HepG2 (cell line): ENCODE measurements at regions not wholly inside any gene's neighbourhood (a gene's known extent, or its start where the extent isn't known, plus 50 kb on each side); places are given as distances from the start of the nearest gene placed in this dataset.

Source experiments
- ATAC-seq: fragments of 200-7000 bp; cut with Tn5 transposase; 3 replicates; pipeline ENCODE4 v1.9.1; 2020; ENCODE audit warnings: mild to moderate bottlenecking, moderate library complexity
- BruUV-seq: library from RNA; stranded (reverse); fragments of 400-500 nt; replicated peaks from 2 replicates; lab custom pipeline; 2021; lab: Mats Ljungman, UMichigan
- CTCF ChIA-PET: fragments of 300-600 bp; formaldehyde crosslinking; extraction: SDS; loops from one replicate; lab custom pipeline; 2021; ENCODE audit warnings: low total read pairs, inconsistent platforms, low intra/inter-chr PET ratio; lab: Yijun Ruan, JAX
- POLR2A ChIA-PET: fragments of 350-600 bp; sonication (Branson Sonifier 250); formaldehyde crosslinking; loops from one replicate; lab custom pipeline; 2020; ENCODE audit warnings: antibody characterized with exemption, inconsistent platforms; lab: Yijun Ruan, JAX
- DNase-seq: peaks from one replicate; pipeline ENCODE4 v3.0.0-alpha.2; 2015; ENCODE audit warnings: low spot score
- FAIRE-seq: peaks from 3 replicates; lab custom pipeline; 2011; peaks lifted over from hg19 to GRCh38; lab: Jason Lieb, UNC
- H2AFZ ChIP-seq: one replicate; pipeline ENCODE4 v1.6.1; 2011; ENCODE audit warnings: low read length, inconsistent platforms
- H3K27ac ChIP-seq: fragments of 300-600 bp; 3 replicates; pipeline ENCODE4 v1.8.0; 2011; ENCODE audit warnings: mixed run types, mild to moderate bottlenecking, mixed read lengths, low read length, inconsistent platforms; ENCODE audit not compliant: insufficient read depth; ENCODE audit errors: extremely low read length
- H3K27me3 ChIP-seq, 2 experiments: fragments of 200-600 bp in 1 of 2; 2 replicates in 1 of 2; 3 replicates in 1 of 2; pipeline versions ENCODE4 v1.6.0 to v1.8.0; 2011; ENCODE audit warnings: low read length in 2 of 2, mild to moderate bottlenecking in 2 of 2, moderate library complexity in 2 of 2, inconsistent platforms in 1 of 2; ENCODE audit not compliant: insufficient read depth in 2 of 2, control insufficient read depth in 1 of 2
- H3K36me3 ChIP-seq, 2 experiments: fragments of 200-600 bp in 1 of 2; replicated peaks in 1 of 2; 2 replicates in 1 of 2; 3 replicates in 1 of 2; pipeline versions ENCODE4 v1.5.1 to v1.8.0; 2011; ENCODE audit warnings: low read length in 2 of 2, inconsistent platforms in 1 of 2; ENCODE audit not compliant: insufficient read depth in 2 of 2, control insufficient read depth in 1 of 2
- H3K4me1 ChIP-seq: 2 replicates; pipeline ENCODE4 v1.5.1; 2012; ENCODE audit warnings: low read length, inconsistent platforms; ENCODE audit not compliant: insufficient read depth
- H3K4me2 ChIP-seq: 2 replicates; pipeline ENCODE4 v1.6.0; 2011; ENCODE audit warnings: low read depth, low read length, inconsistent platforms
- H3K4me3 ChIP-seq, 3 experiments: fragments of 200-600 bp in 1 of 3; sonication (generic), shearing (Covaris generic) in 1 of 3; replicated peaks in 1 of 3; 2 replicates each; pipeline ENCODE4 v1.5.1; 2011 to 2016; ENCODE audit warnings: low read length in 3 of 3, inconsistent platforms in 2 of 3, low read depth in 2 of 3, mild to moderate bottlenecking in 2 of 3, control low read depth in 1 of 3, mixed read lengths in 1 of 3; ENCODE audit not compliant: insufficient read depth in 1 of 3
- H3K79me2 ChIP-seq: one replicate; pipeline ENCODE4 v1.6.1; 2011; ENCODE audit warnings: low read length, inconsistent platforms; ENCODE audit not compliant: insufficient read depth
- H3K9ac ChIP-seq: 2 replicates; pipeline ENCODE4 v1.6.0; 2011; ENCODE audit warnings: mild to moderate bottlenecking, low read depth, low read length, inconsistent platforms; ENCODE audit not compliant: insufficient read depth
- H3K9me3 ChIP-seq: 2 replicates; pipeline ENCODE4 v1.5.1; 2012; ENCODE audit warnings: mild to moderate bottlenecking, low read length
- H4K20me1 ChIP-seq: 2 replicates; pipeline ENCODE4 v1.6.0; 2011; ENCODE audit warnings: inconsistent platforms, mild to moderate bottlenecking, low read length, moderate library complexity; ENCODE audit not compliant: insufficient read depth
- CTCF ChIP-seq: sonication (generic); formaldehyde crosslinking; IDR thresholded peaks from 2 replicates; pipeline ENCODE4 v1.5.0; 2020; ENCODE audit warnings: mild to moderate bottlenecking, missing genetic modification reagents, moderate library complexity
- KMT2B ChIP-seq: IDR thresholded peaks from 2 replicates; pipeline ENCODE4 v1.6.1; 2016; ENCODE audit warnings: missing genetic modification reagents, missing compliant biosample characterization
- LRRFIP1 ChIP-seq: sonication (generic); formaldehyde crosslinking; conservative IDR thresholded peaks from 2 replicates; pipeline ENCODE4 v1.4.0; 2020; ENCODE audit warnings: missing genetic modification reagents
- MEIS2 ChIP-seq: sonication (generic); formaldehyde crosslinking; IDR thresholded peaks from 2 replicates; pipeline ENCODE4 v1.9.0; 2021; ENCODE audit warnings: mild to moderate bottlenecking, missing genetic modification reagents
- NFAT5 ChIP-seq: sonication (generic); formaldehyde crosslinking; IDR thresholded peaks from 2 replicates; pipeline ENCODE4 v1.4.0; 2020; ENCODE audit warnings: missing genetic modification reagents
- ZBTB42 ChIP-seq: sonication (generic); formaldehyde crosslinking; IDR thresholded peaks from 2 replicates; pipeline ENCODE4 v1.5.0; 2020; ENCODE audit warnings: mild to moderate bottlenecking, missing genetic modification reagents
- ZFP62 ChIP-seq: sonication (generic); formaldehyde crosslinking; IDR thresholded peaks from 2 replicates; pipeline ENCODE4 v1.4.0; 2020; ENCODE audit warnings: missing genetic modification reagents
- WGBS: methylation state at CpG from one replicate; pipeline ENCODE4 v1.1.6; 2017; ENCODE audit warnings: low lambda C conversion rate; 5-methylcytosine and 5-hydroxymethylcytosine counted together
- in situ Hi-C: cut with HindIII; loops from 2 replicates; pipeline ENCODE4 v1.10.0; 2017; ENCODE audit warnings: low pct_unique_long_range_greater_than_20kb; ENCODE audit not compliant: extremely low pct_ligation_motif_present
- intact Hi-C: fragments of 100-400 bp; cut with micrococcal nuclease; formaldehyde crosslinking; loops from one replicate; pipeline ENCODE4 v1.10.0; 2022; ENCODE audit not compliant: unreplicated experiment

GRCh38 chr3:17840126-17840525 is 97.7 kb upstream of the TBC1D5 start:
- POLR2A ChIA-PET, result no interaction called here

More at GRCh38 chr3:17840126-17840525, 97.7 kb upstream of the TBC1D5 start:
- 52% methylated on average over 4 of the region's 4 CpGs for WGBS
- ATAC-seq, result no peak
- Histone ChIP-seq H3K4me3 (no peak overlapping the region), H2AFZ (no peak overlapping the region), H3K36me3 (no peaks in the 10 kb centered on the region), H3K79me2 (no peaks in the 10 kb centered on the region), H3K9ac (no peak overlapping the region), H3K9me3 (no peaks in the 10 kb centered on the region), H3K27ac (no peak overlapping the region), H3K27me3 (no peaks in the 10 kb centered on the region), H3K4me2 (no peak overlapping the region), H4K20me1 (no peaks in the 10 kb centered on the region), H3K4me1 (no peaks in the 10 kb centered on the region)
- in situ Hi-C loops, result loop anchor here (25.0 kb wide), 1 partner anchor 1253 kb away; no protein-coding TSS in a partner anchor
- CTCF ChIA-PET, result interaction anchor here (2.3 kb wide), 1 partner anchor 195 kb away, joined by 27 read pairs; no protein-coding TSS in a partner anchor
- FAIRE-seq, result no peak
- intact Hi-C loops, result loop anchor here (5.0 kb wide), 2 partner anchors 583 to 1238 kb away; no protein-coding TSS in a partner anchor
- no peak for TF ChIP-seq ZFP62
- no peak for TF ChIP-seq MEIS2
- TF ChIP-seq CTCF (CRISPR knock-in tag), result no peak
- no peak for TF ChIP-seq NFAT5
- no peak for TF ChIP-seq ZBTB42
- no peak for TF ChIP-seq KMT2B (CRISPR knock-in tag)
- no peak for TF ChIP-seq LRRFIP1 (CRISPR knock-in tag)
- BruUV-seq, result no TSS peak
- DNase-seq, result no peak
